HEK293T (cell line): ENCODE measurements at regions not wholly inside any gene's neighbourhood (a gene's known extent, or its start where the extent isn't known, plus 50 kb on each side); places are given as distances from the start of the nearest gene placed in this dataset.
"Not testable (repeated sequence)": the region's sequence is repeated elsewhere in the genome, so short reads cannot be mapped to it uniquely, and the experiment has no call there.

Experiments used
- CTCF ChIA-PET: fragments of 350-600 bp; formaldehyde crosslinking; extraction: SDS; loops from one replicate; lab custom pipeline; 2021; ENCODE audit warnings: antibody characterized with exemption, inconsistent platforms; lab: Yijun Ruan, JAX
- POLR2A ChIA-PET: fragments of 350-600 bp; formaldehyde crosslinking; extraction: SDS; loops from one replicate; lab custom pipeline; 2020; ENCODE audit warnings: antibody characterized with exemption, inconsistent platforms; lab: Yijun Ruan, JAX
- DNase-seq: peaks from one replicate; pipeline ENCODE4 v3.0.0; 2012; ENCODE audit warnings: mixed read lengths; ENCODE audit errors: extremely low spot score
- ARNT ChIP-seq: fragments of 450-650 bp; IDR thresholded peaks from 2 replicates; pipeline ENCODE4 v1.6.1; 2017; ENCODE audit warnings: mild to moderate bottlenecking
- BHLHE40 ChIP-seq: fragments of 450-650 bp; IDR thresholded peaks from 2 replicates; pipeline ENCODE4 v1.6.1; 2016; ENCODE audit warnings: mild to moderate bottlenecking, moderate library complexity, borderline replicate concordance
- CTBP1 ChIP-seq: fragments of 450-650 bp; IDR thresholded peaks from 2 replicates; pipeline ENCODE4 v1.6.1; 2016; ENCODE audit warnings: borderline replicate concordance
- ELF4 ChIP-seq: fragments of 450-650 bp; IDR thresholded peaks from 2 replicates; pipeline ENCODE4 v1.6.1; 2017; ENCODE audit warnings: antibody characterized with exemption
- FOXA1 ChIP-seq: fragments of 450-650 bp; IDR thresholded peaks from 2 replicates; pipeline ENCODE4 v1.6.1; 2016; ENCODE audit warnings: mild to moderate bottlenecking
- FOXK2 ChIP-seq: fragments of 450-650 bp; IDR thresholded peaks from 2 replicates; pipeline ENCODE4 v1.6.1; 2016; ENCODE audit warnings: mild to moderate bottlenecking
- FOXM1 ChIP-seq: fragments of 450-650 bp; IDR thresholded peaks from 2 replicates; pipeline ENCODE4 v1.6.1; 2017; ENCODE audit warnings: mild to moderate bottlenecking, borderline replicate concordance
- HDGF ChIP-seq: fragments of 450-650 bp; IDR thresholded peaks from 2 replicates; pipeline ENCODE4 v1.6.1; 2017; ENCODE audit warnings: antibody characterized with exemption, borderline replicate concordance
- L3MBTL2 ChIP-seq: fragments of 450-650 bp; conservative IDR thresholded peaks from 2 replicates; pipeline ENCODE4 v1.6.1; 2016; ENCODE audit warnings: mild to moderate bottlenecking
- LEF1 ChIP-seq: fragments of 450-650 bp; IDR thresholded peaks from 2 replicates; pipeline ENCODE4 v1.6.1; 2017; ENCODE audit warnings: mild to moderate bottlenecking, borderline replicate concordance
- NFRKB ChIP-seq: fragments of 450-650 bp; IDR thresholded peaks from 2 replicates; pipeline ENCODE4 v1.6.1; 2016; ENCODE audit warnings: mild to moderate bottlenecking, moderate library complexity
- PKNOX1 ChIP-seq: fragments of 450-650 bp; IDR thresholded peaks from 2 replicates; pipeline ENCODE4 v1.6.1; 2016
- SP1 ChIP-seq: fragments of 450-650 bp; IDR thresholded peaks from 2 replicates; pipeline ENCODE4 v1.6.1; 2017
- SUZ12 ChIP-seq: fragments of 450-650 bp; IDR thresholded peaks from 2 replicates; pipeline ENCODE4 v1.6.1; 2016; ENCODE audit warnings: mild to moderate bottlenecking
- TARDBP ChIP-seq: fragments of 450-650 bp; IDR thresholded peaks from 2 replicates; pipeline ENCODE4 v1.6.1; 2016
- ZNF384 ChIP-seq: fragments of 450-650 bp; IDR thresholded peaks from 2 replicates; pipeline ENCODE4 v1.6.1; 2016

- CTCF ChIA-PET, result no interaction called here
- no peak for TF ChIP-seq SUZ12
- POLR2A ChIA-PET, result no interaction called here
- no peak for DNase-seq
Observed at GRCh38 chr2:153291718-153292117, 186.8 kb downstream of the RPRM start.

GRCh38 chr2:153287109-153287801 is 191.3 kb downstream of the RPRM start:
- ChIA-PET CTCF (no interaction called here), POLR2A (no interaction called here)
- TF ChIP-seq CTBP1 (no peak), FOXM1 (no peak), ZNF384 (no peak), SUZ12 (no peak), FOXA1 (no peak), ELF4 (no peak)
- DNase-seq, result no peak

GRCh38 chr2:153268941-153269461 is 209.6 kb downstream of the RPRM start:
- TF ChIP-seq NFRKB (no peak), CTBP1 (no peak)
- ChIA-PET POLR2A (no interaction called here), CTCF (no interaction called here)
- no peak for DNase-seq

- POLR2A ChIA-PET, DNase-seq, CTCF ChIA-PET: not testable (repeated sequence)
Observed at GRCh38 chr2:153256876-153257275, 221.7 kb downstream of the RPRM start.

GRCh38 chr2:153246636-153247035 is 231.9 kb downstream of the RPRM start:
- POLR2A ChIA-PET, DNase-seq, CTCF ChIA-PET: not testable (repeated sequence)

- TF ChIP-seq FOXA1 (no peak), FOXM1 (no peak), HDGF (no peak), ELF4 (no peak)
- DNase-seq, result no peak
- CTCF ChIA-PET, result no interaction called here
- POLR2A ChIA-PET, result no interaction called here
Observed at GRCh38 chr2:153235516-153235915, 243.0 kb downstream of the RPRM start.

GRCh38 chr2:153232464-153232863 is 246.1 kb downstream of the RPRM start:
- ChIA-PET CTCF (no interaction called here), POLR2A (no interaction called here)
- TF ChIP-seq LEF1 (no peak), HDGF (no peak), ARNT (no peak), L3MBTL2 (no peak), ELF4 (no peak), FOXK2 (no peak), SP1 (no peak), FOXM1 (no peak), TARDBP (no peak)
- DNase-seq, result no peak

- POLR2A ChIA-PET, result no interaction called here
- TF ChIP-seq CTBP1, result no peak
- TF ChIP-seq SUZ12, result no peak
- no peak for TF ChIP-seq NFRKB
- no peak for TF ChIP-seq TARDBP
- TF ChIP-seq FOXA1, result no peak
- no peak for TF ChIP-seq HDGF
- no peak for TF ChIP-seq FOXM1
- TF ChIP-seq L3MBTL2, result no peak
- no peak for TF ChIP-seq FOXK2
- no peak for TF ChIP-seq LEF1
- TF ChIP-seq ARNT, result no peak
- TF ChIP-seq PKNOX1, result no peak
- TF ChIP-seq BHLHE40, result no peak
- no peak for TF ChIP-seq ELF4
- CTCF ChIA-PET, result no interaction called here
- DNase-seq, result peak; percentile 13
Observed at GRCh38 chr2:153230977-153231376, 247.6 kb downstream of the RPRM start.

- ChIA-PET CTCF (no interaction called here), POLR2A (no interaction called here)
Observed at GRCh38 chr2:153228904-153229303, 249.7 kb downstream of the RPRM start.

More at GRCh38 chr2:153228904-153229303, 249.7 kb downstream of the RPRM start:
- DNase-seq, result no peak
- TF ChIP-seq FOXM1, result no peak
- TF ChIP-seq SUZ12, result no peak
- TF ChIP-seq LEF1, result no peak
- no peak for TF ChIP-seq SP1
- TF ChIP-seq FOXA1, result no peak
- no peak for TF ChIP-seq BHLHE40
- TF ChIP-seq L3MBTL2, result no peak
- no peak for TF ChIP-seq ZNF384
- TF ChIP-seq CTBP1, result no peak
